ENCODE measurements at regions not wholly inside any gene's neighbourhood (a gene's known extent, or its start where the extent isn't known, plus 50 kb on each side); places are given as distances from the start of the nearest gene placed in this dataset.

- no peaks in the 10 kb centered on the region for H4K20me1 ChIP-seq (ENCODE audit: control insufficient read depth, extremely low read depth, insufficient read depth, low read length)
- H3K9ac ChIP-seq (ENCODE audit: control insufficient read depth, extremely low read depth, insufficient read depth, low read length), result no peak overlapping the region
- no peaks in the 10 kb centered on the region for H3K9me1 ChIP-seq (ENCODE audit: control insufficient read depth, extremely low read depth, insufficient read depth, low read length)
- no peaks in the 10 kb centered on the region for H3K27me3 ChIP-seq (ENCODE audit: control insufficient read depth, extremely low read depth, insufficient read depth, low read length)
- no peak overlapping the region for H2AFZ ChIP-seq (ENCODE audit: control insufficient read depth, low read length)
- no peak overlapping the region for H3K4me3 ChIP-seq (ENCODE audit: control insufficient read depth in 2 of 3, extremely low read depth in 1 of 3, insufficient read depth in 2 of 3, low read depth in 1 of 3, low read length in 3 of 3)
- H3K4me2 ChIP-seq (ENCODE audit: control insufficient read depth, extremely low read depth, insufficient read depth, low read depth, low read length), result no peak overlapping the region
- no peak overlapping the region for H3K27ac ChIP-seq (ENCODE audit: control insufficient read depth, insufficient read depth, low read length)
- dilution Hi-C loops (cut with MboI; ENCODE audit: extremely low pct_ligation_motif_present, low sequenced_read_pairs), result no loop called here
- H3K9me3 ChIP-seq (ENCODE audit: control insufficient read depth, low read depth, low read length), result no peaks in the 10 kb centered on the region
- H3K36me3 ChIP-seq (ENCODE audit: control insufficient read depth in 2 of 2, extremely low read depth in 1 of 2, insufficient read depth in 2 of 2, low read length in 2 of 2), result no peaks in the 10 kb centered on the region
- TF ChIP-seq CTCF (optimal IDR thresholded peaks at IDR 0.05 in 1 of 3, IDR thresholded peaks at IDR 0.05 in 1 of 3, conservative IDR thresholded peaks at IDR 0.05 in 1 of 3; ENCODE audit: extremely low read depth in 1 of 3, insufficient read depth in 2 of 3, low read length in 3 of 3) (no peak), EZH2 (IDR thresholded peaks at IDR 0.05; ENCODE audit: low read length) (no peak)
- no peaks in the 10 kb centered on the region for H3K79me2 ChIP-seq (ENCODE audit: control insufficient read depth, insufficient read depth, low read length)
- no peak for FAIRE-seq
- no peaks in the 10 kb centered on the region for H3K4me1 ChIP-seq (ENCODE audit: control insufficient read depth, extremely low read depth, insufficient read depth, low read length)
- DNase-seq (ENCODE audit: low read depth, low spot score), result no peak
Measured at GRCh38 chr1:13948888-13949391, 249.0 kb downstream of the PRDM2 start.

GRCh38 chr1:13949546-13949945 lies 249.6 kb downstream of the PRDM2 start:
- TF ChIP-seq CTCF (optimal IDR thresholded peaks at IDR 0.05 in 1 of 3, IDR thresholded peaks at IDR 0.05 in 1 of 3, conservative IDR thresholded peaks at IDR 0.05 in 1 of 3; ENCODE audit: extremely low read depth in 1 of 3, insufficient read depth in 2 of 3, low read length in 3 of 3), result no peak
- no peak for TF ChIP-seq EZH2 (IDR thresholded peaks at IDR 0.05; ENCODE audit: low read length)
- H2AFZ ChIP-seq (ENCODE audit: control insufficient read depth, low read length), result no peak overlapping the region
- no peak overlapping the region for H3K4me2 ChIP-seq (ENCODE audit: control insufficient read depth, extremely low read depth, insufficient read depth, low read depth, low read length)
- no peaks in the 10 kb centered on the region for H3K79me2 ChIP-seq (ENCODE audit: control insufficient read depth, insufficient read depth, low read length)
- no peaks in the 10 kb centered on the region for H3K36me3 ChIP-seq (ENCODE audit: control insufficient read depth in 2 of 2, extremely low read depth in 1 of 2, insufficient read depth in 2 of 2, low read length in 2 of 2)
- dilution Hi-C loops (cut with MboI; ENCODE audit: extremely low pct_ligation_motif_present, low sequenced_read_pairs), result no loop called here
- H4K20me1 ChIP-seq (ENCODE audit: control insufficient read depth, extremely low read depth, insufficient read depth, low read length), result no peaks in the 10 kb centered on the region
- no peak overlapping the region for H3K27ac ChIP-seq (ENCODE audit: control insufficient read depth, insufficient read depth, low read length)
- H3K9me1 ChIP-seq (ENCODE audit: control insufficient read depth, extremely low read depth, insufficient read depth, low read length), result no peaks in the 10 kb centered on the region
- no peak overlapping the region for H3K4me3 ChIP-seq (ENCODE audit: control insufficient read depth in 2 of 3, extremely low read depth in 1 of 3, insufficient read depth in 2 of 3, low read depth in 1 of 3, low read length in 3 of 3)
- H3K9me3 ChIP-seq (ENCODE audit: control insufficient read depth, low read depth, low read length), result no peaks in the 10 kb centered on the region
- no peaks in the 10 kb centered on the region for H3K27me3 ChIP-seq (ENCODE audit: control insufficient read depth, extremely low read depth, insufficient read depth, low read length)
- no peak for DNase-seq (ENCODE audit: low read depth, low spot score)
- FAIRE-seq, result no peak
- no peak overlapping the region for H3K9ac ChIP-seq (ENCODE audit: control insufficient read depth, extremely low read depth, insufficient read depth, low read length)
- H3K4me1 ChIP-seq (ENCODE audit: control insufficient read depth, extremely low read depth, insufficient read depth, low read length), result no peaks in the 10 kb centered on the region
